ENCODE measurements at regions not wholly inside any gene's neighbourhood (a gene's known extent, or its start where the extent isn't known, plus 50 kb on each side); places are given as distances from the start of the nearest gene placed in this dataset.
A peak's percentile ranks its signal among the peaks of the same experiment; 100 is the strongest.

DNA sequence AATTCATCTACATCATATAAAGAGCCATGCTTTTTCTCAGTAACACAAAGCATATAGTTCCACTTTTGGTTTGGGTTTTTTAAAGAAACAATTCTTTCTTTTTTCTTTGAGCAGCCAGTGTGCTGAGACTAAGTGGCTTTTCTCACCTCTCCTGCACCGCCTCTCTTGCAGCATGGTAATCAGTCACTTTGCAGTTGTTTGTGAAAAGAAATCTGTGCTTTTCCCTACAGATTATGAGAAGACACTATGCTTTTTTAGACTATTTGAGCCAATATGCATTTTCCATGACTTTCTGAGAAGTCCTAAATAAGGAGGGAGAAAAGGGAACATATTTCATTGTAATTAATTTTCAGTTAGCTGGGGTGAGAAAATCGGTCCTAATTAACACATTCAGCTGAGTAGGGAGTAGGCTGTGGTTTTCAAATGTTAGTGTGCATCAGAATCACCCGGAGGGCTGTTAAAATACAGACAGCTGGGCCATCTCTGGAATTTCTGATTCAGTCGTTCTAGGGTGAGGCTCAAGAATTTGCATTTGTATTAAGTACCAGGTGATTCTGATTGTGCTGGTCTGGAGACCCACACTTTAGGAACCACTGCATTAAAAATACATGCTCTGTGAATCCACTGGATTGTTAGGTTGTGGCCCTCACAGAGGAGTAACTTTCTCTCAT, 155.2 kb downstream of the TINAG start:
- Histone ChIP-seq H3K27me3 (ENCODE audit: control insufficient read depth, insufficient read depth, low read length) (no peaks in the 10 kb centered on the region), H3K36me3 (ENCODE audit: control insufficient read depth, insufficient read depth, low read length) (no peaks in the 10 kb centered on the region), H3K4me3 (ENCODE audit: low read depth, low read length) (no peak overlapping the region)
- FAIRE-seq, result no peak
- TF ChIP-seq, protein P1, sequence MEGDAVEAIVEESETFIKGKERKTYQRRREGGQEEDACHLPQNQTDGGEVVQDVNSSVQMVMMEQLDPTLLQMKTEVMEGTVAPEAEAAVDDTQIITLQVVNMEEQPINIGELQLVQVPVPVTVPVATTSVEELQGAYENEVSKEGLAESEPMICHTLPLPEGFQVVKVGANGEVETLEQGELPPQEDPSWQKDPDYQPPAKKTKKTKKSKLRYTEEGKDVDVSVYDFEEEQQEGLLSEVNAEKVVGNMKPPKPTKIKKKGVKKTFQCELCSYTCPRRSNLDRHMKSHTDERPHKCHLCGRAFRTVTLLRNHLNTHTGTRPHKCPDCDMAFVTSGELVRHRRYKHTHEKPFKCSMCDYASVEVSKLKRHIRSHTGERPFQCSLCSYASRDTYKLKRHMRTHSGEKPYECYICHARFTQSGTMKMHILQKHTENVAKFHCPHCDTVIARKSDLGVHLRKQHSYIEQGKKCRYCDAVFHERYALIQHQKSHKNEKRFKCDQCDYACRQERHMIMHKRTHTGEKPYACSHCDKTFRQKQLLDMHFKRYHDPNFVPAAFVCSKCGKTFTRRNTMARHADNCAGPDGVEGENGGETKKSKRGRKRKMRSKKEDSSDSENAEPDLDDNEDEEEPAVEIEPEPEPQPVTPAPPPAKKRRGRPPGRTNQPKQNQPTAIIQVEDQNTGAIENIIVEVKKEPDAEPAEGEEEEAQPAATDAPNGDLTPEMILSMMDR (IDR thresholded peaks at IDR 0.05; ENCODE audit: insufficient read depth, low read length, severe bottlenecking), result no peak
- no peak for DNase-seq (ENCODE audit: low read depth)

DNA sequence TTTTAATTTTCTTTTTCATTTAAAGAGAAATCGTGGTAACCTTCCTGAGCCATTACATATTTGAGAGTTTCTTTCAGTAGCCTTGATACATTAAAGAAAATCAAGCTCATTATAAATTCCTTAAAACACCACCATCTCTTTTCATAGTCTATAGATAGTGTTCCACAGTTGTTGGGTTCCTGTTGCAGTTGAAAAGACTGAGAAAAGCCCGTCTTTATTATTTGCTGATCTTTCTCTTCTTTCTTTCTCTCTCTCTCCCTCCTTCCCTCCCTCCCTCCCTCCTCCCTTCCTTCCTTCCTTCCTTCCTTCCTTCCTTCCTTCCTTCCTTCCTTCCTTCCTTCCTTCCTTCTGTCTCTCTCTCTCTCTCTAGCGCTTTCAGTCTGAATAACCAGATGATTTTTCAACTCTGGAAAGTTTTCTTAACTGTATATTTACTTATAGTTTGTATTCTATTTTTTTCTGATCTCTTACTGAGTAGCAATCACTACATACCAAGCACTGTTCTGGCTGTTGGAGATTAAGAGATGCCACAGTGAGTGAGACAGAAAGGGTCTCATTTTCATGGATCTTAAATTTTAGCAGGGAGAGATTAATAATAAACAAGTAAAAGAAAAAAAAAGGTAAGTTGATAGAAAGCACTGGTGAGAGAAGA, 157.5 kb downstream of the TINAG start:
- FAIRE-seq, result no peak
- Histone ChIP-seq H3K27me3 (ENCODE audit: control insufficient read depth, insufficient read depth, low read length) (no peaks in the 10 kb centered on the region), H3K4me3 (ENCODE audit: low read depth, low read length) (no peak overlapping the region), H3K36me3 (ENCODE audit: control insufficient read depth, insufficient read depth, low read length) (no peaks in the 10 kb centered on the region)
- no peak for DNase-seq (ENCODE audit: low read depth)
- TF ChIP-seq, protein P1 (IDR thresholded peaks at IDR 0.05; ENCODE audit: insufficient read depth, low read length, severe bottlenecking), result no peak

DNA sequence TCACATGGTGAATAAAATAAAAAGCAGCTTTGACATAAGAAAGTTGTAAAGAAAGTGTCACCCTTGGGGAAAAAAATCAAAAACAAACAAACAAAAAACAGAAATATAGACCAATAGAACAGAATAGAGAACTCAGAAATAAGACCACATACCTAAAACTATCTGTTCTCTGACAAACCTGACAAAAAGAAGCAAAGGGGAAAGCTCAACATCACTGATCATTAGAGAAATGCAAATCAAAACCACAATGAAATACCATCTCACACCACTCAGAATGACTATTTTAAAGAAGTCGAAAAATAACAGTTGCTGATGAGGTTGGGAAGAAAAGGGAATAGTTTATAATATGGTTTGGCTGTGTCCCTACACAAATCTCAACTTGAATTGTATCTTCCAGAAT, 159.1 kb downstream of the TINAG start:
- H3K4me3 ChIP-seq (ENCODE audit: low read depth, low read length), result no peak overlapping the region
- TF ChIP-seq, protein P1 (IDR thresholded peaks at IDR 0.05; ENCODE audit: insufficient read depth, low read length, severe bottlenecking), result no peak
- FAIRE-seq, result no peak
- no peaks in the 10 kb centered on the region for H3K36me3 ChIP-seq (ENCODE audit: control insufficient read depth, insufficient read depth, low read length)
- H3K27me3 ChIP-seq (ENCODE audit: control insufficient read depth, insufficient read depth, low read length), result no peaks in the 10 kb centered on the region
- DNase-seq (ENCODE audit: low read depth), result no peak

DNA sequence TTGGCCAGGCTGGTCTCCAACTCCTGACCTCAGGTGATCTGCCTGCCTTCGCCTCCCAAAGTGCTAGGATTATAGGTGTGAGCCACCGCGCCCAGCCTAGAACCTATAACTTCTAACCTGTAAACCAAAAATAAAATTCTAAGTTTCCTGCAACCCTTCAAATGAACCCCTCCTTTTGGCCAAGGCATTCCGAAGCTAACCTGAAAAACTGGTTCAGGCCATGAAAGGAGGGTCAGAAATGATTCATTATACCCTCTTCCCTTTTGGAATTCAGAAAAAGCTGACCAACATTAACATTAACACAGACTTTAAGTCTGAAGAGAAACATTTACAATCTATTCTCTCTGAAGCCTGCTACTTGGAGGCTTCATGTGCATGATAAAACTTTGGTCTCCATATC, 165.1 kb downstream of the TINAG start:
- H3K4me3 ChIP-seq (ENCODE audit: low read depth, low read length), result no peak overlapping the region
- TF ChIP-seq, protein P1 (IDR thresholded peaks at IDR 0.05; ENCODE audit: insufficient read depth, low read length, severe bottlenecking), result no peak
- FAIRE-seq (no peak), DNase-seq (ENCODE audit: low read depth) (peak; percentile 65)
- no peaks in the 10 kb centered on the region for H3K27me3 ChIP-seq (ENCODE audit: control insufficient read depth, insufficient read depth, low read length)
- H3K36me3 ChIP-seq (ENCODE audit: control insufficient read depth, insufficient read depth, low read length), result no peaks in the 10 kb centered on the region

DNA sequence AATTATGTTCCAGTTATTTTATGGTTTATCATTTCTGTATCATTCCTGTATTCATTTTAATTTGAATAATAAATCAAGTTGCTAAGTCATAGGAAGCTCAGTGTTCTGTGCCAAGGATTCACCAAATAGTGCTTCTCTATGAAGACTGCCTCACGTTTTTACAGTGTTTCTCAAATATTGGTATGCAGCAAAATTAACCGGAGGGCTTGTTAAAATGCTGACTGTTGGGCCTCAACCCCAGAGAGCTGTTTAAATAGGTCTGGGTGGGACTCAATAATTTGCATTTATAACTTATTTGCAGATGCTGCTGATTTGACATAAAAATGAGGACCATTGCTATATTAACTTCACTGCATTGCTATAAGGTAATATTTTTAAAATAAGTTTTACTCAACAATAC, 166.7 kb downstream of the TINAG start:
- DNase-seq (ENCODE audit: low read depth), result no peak
- TF ChIP-seq, protein P1 (IDR thresholded peaks at IDR 0.05; ENCODE audit: insufficient read depth, low read length, severe bottlenecking), result no peak
- H3K27me3 ChIP-seq (ENCODE audit: control insufficient read depth, insufficient read depth, low read length), result no peaks in the 10 kb centered on the region
- H3K4me3 ChIP-seq (ENCODE audit: low read depth, low read length), result no peak overlapping the region
- H3K36me3 ChIP-seq (ENCODE audit: control insufficient read depth, insufficient read depth, low read length), result no peaks in the 10 kb centered on the region
- no peak for FAIRE-seq

Measured in bronchial epithelial cell (primary cell).